Psoas muscle (tissue), 7 donors: ENCODE measurements at regions not wholly inside any gene's neighbourhood (a gene's known extent, or its start where the extent isn't known, plus 50 kb on each side); places are given as distances from the start of the nearest gene placed in this dataset.
A peak's percentile ranks its signal among the peaks of the same experiment; 100 is the strongest.

Experiments used
- ATAC-seq, 4 donors: fragments of 200-7000 bp; cut with Tn5 transposase; one replicate each; pipeline ENCODE4 v1.9.1; 2020; ENCODE audit warnings: moderate library complexity in 3 of 4, mild to moderate bottlenecking in 2 of 4
- DNase-seq, 2 donors: peaks; one replicate each; pipeline ENCODE4 v3.0.0-alpha.2; 2020
- H3K27ac ChIP-seq: fragments of 200-600 bp; one replicate; pipeline ENCODE4 v1.8.0; 2022
- H3K27me3 ChIP-seq, 3 donors: fragments of 200-600 bp in 1 of 3; one replicate each; pipeline versions ENCODE4 v1.6.1 to v1.8.0; 2013 to 2022; ENCODE audit warnings: low read length in 2 of 3, mild to moderate bottlenecking in 2 of 3, moderate library complexity in 1 of 3; ENCODE audit not compliant: insufficient read depth in 3 of 3
- H3K36me3 ChIP-seq, 2 donors: fragments of 200-600 bp in 1 of 2; one replicate each; pipeline versions ENCODE4 v1.6.1 to v1.8.0; 2013 to 2022; ENCODE audit warnings: low read depth in 1 of 2, mild to moderate bottlenecking in 1 of 2, moderate library complexity in 1 of 2; ENCODE audit not compliant: insufficient read depth in 1 of 2
- H3K4me1 ChIP-seq: fragments of 200-600 bp; one replicate; pipeline ENCODE4 v1.8.0; 2022
- H3K4me3 ChIP-seq: fragments of 200-600 bp; one replicate; pipeline ENCODE4 v1.8.0; 2022; ENCODE audit warnings: mild to moderate bottlenecking
- H3K9me3 ChIP-seq: fragments of 200-600 bp; one replicate; pipeline ENCODE4 v1.8.0; 2022
- CTCF ChIP-seq: fragments of 200-600 bp; IDR thresholded peaks from one replicate; pipeline ENCODE4 v1.8.0; 2022; ENCODE audit warnings: antibody characterized with exemption
- WGBS, 3 donors: extraction: QIAGEN DNeasy Blood & Tissue Kit; methylation state at CpG; one replicate each; pipeline versions ENCODE4 v1.1.6 to v1.1.7; 2013; 5-methylcytosine and 5-hydroxymethylcytosine counted together
- intact Hi-C, 2 donors: fragments of 100-400 bp; cut with DNase I; formaldehyde crosslinking; loops; one replicate each; pipeline versions ENCODE4 v1.11.0 to v1.14.2; 2022
- donor health status: healthy with polysubstance abuse.
- donor health status: DM: no; HTN: no; CAD: no; lungs with moderate emphysema.
- donor health status: Bipolar disorder and iron deficiency.
- donor health status: healthy.
- donor health status: DM: yes; HTN: yes; CAD: no.
- donor health status: DM: no; HTN: no; CAD: no.
- donor health status: DM: yes; HTN: yes; CAD: no.

GRCh38 chr5:124445070-124445619 is 301.3 kb downstream of the ZNF608 start:
- ATAC-seq (no peak), DNase-seq (no peak)
- Histone ChIP-seq H3K9me3 (no peaks in the 10 kb centered on the region), H3K27ac (no peak overlapping the region), H3K4me3 (no peak overlapping the region), H3K27me3 (no peaks in the 10 kb centered on the region), H3K4me1 (peaks cover 31% of the 10 kb centered on the region), H3K36me3 (no peaks in the 10 kb centered on the region)
- 95 to 99% (median 97%) methylated on average over 3 of the region's 3 CpGs for WGBS, 3 donors
- intact Hi-C loops = no loop called here
- TF ChIP-seq CTCF = no peak

DNA sequence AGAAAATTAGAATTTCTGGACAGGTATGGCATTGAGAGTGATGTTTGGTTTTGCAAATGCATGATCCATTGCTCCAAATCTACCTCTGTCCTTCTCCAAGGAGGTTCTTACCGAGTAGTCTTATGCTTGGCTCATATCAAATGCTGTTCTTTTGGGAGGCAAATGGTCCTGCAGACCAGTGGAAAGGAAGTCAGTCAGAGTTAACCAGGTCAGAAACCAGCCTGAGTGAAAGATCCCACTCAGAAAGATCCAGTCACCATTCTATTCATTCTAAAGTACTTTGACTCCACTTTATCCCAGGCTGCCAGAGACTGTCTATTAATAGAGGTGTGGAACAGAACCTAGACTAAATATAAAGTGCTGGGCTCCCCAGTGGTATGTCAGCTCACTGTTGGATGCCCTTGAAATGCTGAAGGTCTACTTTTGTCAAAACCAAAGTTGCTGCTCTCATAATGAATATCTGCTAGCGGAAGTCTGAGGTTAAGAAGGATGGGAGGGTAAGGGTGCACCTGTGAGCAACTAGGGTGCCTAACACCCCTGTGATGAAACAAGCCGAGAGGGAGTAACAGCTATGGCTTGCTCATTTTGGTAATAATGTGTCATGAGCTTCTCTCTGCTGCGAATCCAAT is 302.2 kb downstream of the ZNF608 start:
- TF ChIP-seq CTCF = no peak
- Histone ChIP-seq H3K27ac (peak overlapping the region; percentile 64), H3K4me3 (no peak overlapping the region), H3K27me3 (no peaks in the 10 kb centered on the region), H3K36me3 (no peaks in the 10 kb centered on the region), H3K4me1 (peaks cover 33% of the 10 kb centered on the region), H3K9me3 (no peaks in the 10 kb centered on the region)
- ATAC-seq (peak; percentile 94 to 99 (median 98)), DNase-seq (no peak)
- intact Hi-C loops = no loop called here
- 41 to 54% (median 45%) methylated on average over 4 of the region's 4 CpGs for WGBS, 3 donors

- no peaks in the 10 kb centered on the region for H3K27me3 ChIP-seq
- no peak for TF ChIP-seq CTCF
- H3K9me3 ChIP-seq = no peaks in the 10 kb centered on the region
- WGBS, 3 donors = 85 to 86% (median 86%) methylated on average over 4 of the region's 4 CpGs
- intact Hi-C loops = no loop called here
- no peaks in the 10 kb centered on the region for H3K36me3 ChIP-seq
- no peak for ATAC-seq
- H3K4me1 ChIP-seq = peaks cover 35% of the 10 kb centered on the region
- no peak overlapping the region for H3K4me3 ChIP-seq
- H3K27ac ChIP-seq = no peak overlapping the region
- DNase-seq = no peak
Measured at GRCh38 chr5:124440471-124440870, 306.0 kb downstream of the ZNF608 start.

- Histone ChIP-seq H3K9me3 (peaks cover 2% of the 10 kb centered on the region), H3K27ac (no peak overlapping the region), H3K36me3 (no peaks in the 10 kb centered on the region), H3K27me3 (no peaks in the 10 kb centered on the region), H3K4me1 (peaks cover 29% of the 10 kb centered on the region), H3K4me3 (no peak overlapping the region)
- no peak for TF ChIP-seq CTCF
- DNase-seq (no peak), ATAC-seq (no peak)
- intact Hi-C loops = no loop called here
- WGBS, 3 donors = 92 to 94% (median 93%) methylated on average over 3 of the region's 3 CpGs
Measured at GRCh38 chr5:124439609-124440008, 306.8 kb downstream of the ZNF608 start.

GRCh38 chr5:124438903-124439281 is 307.5 kb downstream of the ZNF608 start:
- no peak for TF ChIP-seq CTCF
- intact Hi-C loops = no loop called here
- ATAC-seq (peak in 3 of 4 donors; percentile 47 to 55 (median 50)), DNase-seq (no peak)
- peaks cover 24% of the 10 kb centered on the region for H3K4me1 ChIP-seq
- no peak overlapping the region for H3K27ac ChIP-seq
- 9 to 20% (median 12%) methylated on average over 5 of the region's 5 CpGs for WGBS, 3 donors
- H3K27me3 ChIP-seq = no peaks in the 10 kb centered on the region
- H3K4me3 ChIP-seq = no peak overlapping the region
- H3K9me3 ChIP-seq = peaks cover 7% of the 10 kb centered on the region
- H3K36me3 ChIP-seq = no peaks in the 10 kb centered on the region
